ENCODE measurements at regions not wholly inside any gene's neighbourhood (a gene's known extent, or its start where the extent isn't known, plus 50 kb on each side); places are given as distances from the start of the nearest gene placed in this dataset.
"Not testable (repeated sequence)": the region's sequence is repeated elsewhere in the genome, so short reads cannot be mapped to it uniquely, and the experiment has no call there.

DNA sequence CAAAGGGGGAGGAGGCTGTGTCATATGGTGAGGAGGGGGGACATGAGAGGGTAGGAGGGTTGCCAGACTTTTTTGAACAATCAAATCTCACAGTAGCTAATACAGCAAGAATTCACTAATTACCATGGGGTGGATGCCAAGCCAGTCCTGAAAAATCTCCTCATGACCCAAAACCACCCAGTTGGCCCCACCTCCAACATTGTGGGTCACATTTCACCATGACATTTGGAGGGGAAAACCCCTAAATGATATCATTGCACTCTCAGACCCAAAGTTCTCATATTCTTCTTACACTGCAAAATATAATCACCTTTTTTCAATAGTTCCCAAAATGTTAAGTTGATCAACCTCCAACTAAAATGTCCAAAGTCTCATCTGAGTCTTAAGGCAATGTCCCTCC is 666.3 kb downstream of the TMEM121 start:
- TF ChIP-seq EZH2 (IDR thresholded peaks at IDR 0.05; ENCODE audit: insufficient read depth, poor library complexity, severe bottlenecking); EZH2phosphoT487 (IDR thresholded peaks at IDR 0.05; ENCODE audit: insufficient read depth, low read depth): not testable (repeated sequence)
